ENCODE measurements at regions not wholly inside any gene's neighbourhood (a gene's known extent, or its start where the extent isn't known, plus 50 kb on each side); places are given as distances from the start of the nearest gene placed in this dataset.

DNA sequence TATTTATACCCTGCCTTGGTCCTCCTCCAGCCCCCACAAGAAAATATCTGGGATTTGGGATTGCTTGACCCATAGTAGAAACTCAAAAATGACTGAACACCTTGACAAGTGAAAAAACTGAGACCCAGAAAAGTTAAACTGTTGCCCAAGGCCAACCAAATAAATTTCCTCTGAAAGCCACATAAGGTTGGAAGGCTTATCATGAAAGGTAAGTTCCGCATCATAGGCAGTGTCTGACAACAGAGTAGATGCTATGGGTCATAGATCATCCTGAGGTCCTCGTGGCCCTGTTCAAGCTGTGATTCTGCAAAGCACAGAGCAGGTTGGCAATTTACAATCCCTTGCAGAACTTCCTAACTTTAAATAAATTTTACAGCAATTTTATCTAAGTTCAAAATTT, 140.8 kb upstream of the TSC22D2 start:
- Histone ChIP-seq H3K36me3 (no peaks in the 10 kb centered on the region), H3K27ac (no peak overlapping the region), H3K4me1 (no peaks in the 10 kb centered on the region), H3K4me3 (no peak overlapping the region), H3K27me3 (no peaks in the 10 kb centered on the region), H3K9me3 (no peaks in the 10 kb centered on the region)
- ATAC-seq (no peak), DNase-seq (no peak)
- intact Hi-C loops (cut with DNase I) = no loop called here
- TF ChIP-seq, protein P1, sequence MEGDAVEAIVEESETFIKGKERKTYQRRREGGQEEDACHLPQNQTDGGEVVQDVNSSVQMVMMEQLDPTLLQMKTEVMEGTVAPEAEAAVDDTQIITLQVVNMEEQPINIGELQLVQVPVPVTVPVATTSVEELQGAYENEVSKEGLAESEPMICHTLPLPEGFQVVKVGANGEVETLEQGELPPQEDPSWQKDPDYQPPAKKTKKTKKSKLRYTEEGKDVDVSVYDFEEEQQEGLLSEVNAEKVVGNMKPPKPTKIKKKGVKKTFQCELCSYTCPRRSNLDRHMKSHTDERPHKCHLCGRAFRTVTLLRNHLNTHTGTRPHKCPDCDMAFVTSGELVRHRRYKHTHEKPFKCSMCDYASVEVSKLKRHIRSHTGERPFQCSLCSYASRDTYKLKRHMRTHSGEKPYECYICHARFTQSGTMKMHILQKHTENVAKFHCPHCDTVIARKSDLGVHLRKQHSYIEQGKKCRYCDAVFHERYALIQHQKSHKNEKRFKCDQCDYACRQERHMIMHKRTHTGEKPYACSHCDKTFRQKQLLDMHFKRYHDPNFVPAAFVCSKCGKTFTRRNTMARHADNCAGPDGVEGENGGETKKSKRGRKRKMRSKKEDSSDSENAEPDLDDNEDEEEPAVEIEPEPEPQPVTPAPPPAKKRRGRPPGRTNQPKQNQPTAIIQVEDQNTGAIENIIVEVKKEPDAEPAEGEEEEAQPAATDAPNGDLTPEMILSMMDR (IDR thresholded peaks at IDR 0.05) = no peak
- TF ChIP-seq POLR2A (IDR thresholded peaks at IDR 0.05) = no peak
- 94 to 97% (median 96%) methylated on average over 2 of the region's 2 CpGs for WGBS, 4 donors

- no peak for TF ChIP-seq POLR2A (IDR thresholded peaks at IDR 0.05)
- TF ChIP-seq, protein P1 (IDR thresholded peaks at IDR 0.05) = no peak
- no peaks in the 10 kb centered on the region for H3K27me3 ChIP-seq
- no peak overlapping the region for H3K27ac ChIP-seq
- 45 to 53% (median 49%) methylated on average over 2 of the region's 2 CpGs for WGBS, 4 donors
- H3K4me3 ChIP-seq = no peak overlapping the region
- H3K4me1 ChIP-seq = peaks cover 0 to 2% (median 0%) of the 10 kb centered on the region in 12 donors
- H3K9me3 ChIP-seq = no peaks in the 10 kb centered on the region
- intact Hi-C loops (cut with DNase I) = no loop called here
- H3K36me3 ChIP-seq = no peaks in the 10 kb centered on the region
- ATAC-seq (no peak), DNase-seq (no peak)
Measured at GRCh38 chr3:150265305-150265704, 142.8 kb upstream of the TSC22D2 start.

DNA sequence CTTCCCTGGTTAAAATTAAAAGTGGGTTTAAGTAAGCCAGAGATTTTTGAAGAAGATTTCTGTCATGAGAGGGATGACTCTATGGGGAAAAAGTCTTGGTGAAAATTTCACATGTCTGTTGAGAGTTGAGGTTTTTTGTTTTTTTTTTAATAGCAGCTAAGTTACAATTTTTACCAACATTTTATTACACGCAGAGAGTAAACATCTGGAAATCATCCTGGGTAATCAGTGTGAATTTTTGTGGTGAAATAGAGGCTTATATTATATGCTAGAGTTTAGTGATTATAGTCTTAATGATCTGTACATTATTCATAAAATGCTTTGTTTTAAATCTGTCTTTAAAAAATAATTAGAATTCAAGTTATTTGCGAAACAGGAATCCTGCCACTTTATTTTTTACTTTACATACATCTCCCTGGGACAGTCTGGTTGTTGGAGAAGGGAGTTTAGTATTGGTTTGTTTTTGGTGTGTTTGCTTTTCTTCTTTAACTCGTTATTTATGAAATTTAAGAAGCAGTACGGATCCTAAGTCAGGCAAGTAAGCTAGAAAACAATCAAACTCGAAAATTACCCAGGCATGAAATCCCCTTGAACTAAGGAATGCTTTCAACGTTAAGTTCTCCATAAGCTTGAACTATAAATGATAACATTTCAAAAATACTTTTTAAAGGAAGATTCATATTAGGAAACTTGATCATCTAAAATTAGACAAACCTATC, 143.4 kb upstream of the TSC22D2 start:
- TF ChIP-seq, protein P1 (IDR thresholded peaks at IDR 0.05) = no peak
- TF ChIP-seq POLR2A (IDR thresholded peaks at IDR 0.05) = no peak
- WGBS, 4 donors = 73 to 80% (median 73%) methylated on average over 6 of the region's 6 CpGs
- no peak for DNase-seq
- no peak for ATAC-seq
- H3K27me3 ChIP-seq = no peaks in the 10 kb centered on the region
- intact Hi-C loops (cut with DNase I) = no loop called here
- H3K36me3 ChIP-seq = no peaks in the 10 kb centered on the region
- no peak overlapping the region for H3K27ac ChIP-seq
- no peak overlapping the region for H3K4me3 ChIP-seq
- peaks cover 0 to 3% (median 0%) of the 10 kb centered on the region in 12 donors for H3K4me1 ChIP-seq
- H3K9me3 ChIP-seq = no peaks in the 10 kb centered on the region

DNA sequence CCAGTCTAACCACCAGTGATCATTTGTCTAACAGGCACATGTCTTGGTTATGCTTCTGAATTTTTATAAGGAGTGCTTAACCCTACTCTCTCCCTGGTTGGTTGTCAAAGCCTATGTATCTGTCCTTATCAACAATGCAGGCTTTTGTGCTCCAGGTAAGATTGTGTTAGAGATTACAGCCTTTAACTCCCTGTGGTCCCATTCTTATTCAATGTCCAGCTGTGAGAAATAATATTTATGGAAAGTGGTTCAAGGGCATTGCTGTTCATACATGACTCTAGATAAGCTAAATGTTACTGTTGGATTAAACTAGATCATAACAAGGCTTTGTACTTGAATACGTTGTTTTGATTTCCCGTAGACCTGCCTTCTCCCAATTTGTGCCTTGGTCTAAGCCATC, 146.1 kb upstream of the TSC22D2 start:
- no peaks in the 10 kb centered on the region for H3K27me3 ChIP-seq
- 92 to 100% (median 97%) methylated on average over 2 of the region's 2 CpGs for WGBS, 4 donors
- no peak for ATAC-seq
- H3K36me3 ChIP-seq = no peaks in the 10 kb centered on the region
- intact Hi-C loops (cut with DNase I) = no loop called here
- H3K9me3 ChIP-seq = no peaks in the 10 kb centered on the region
- peaks cover 0 to 3% (median 0%) of the 10 kb centered on the region in 12 donors for H3K4me1 ChIP-seq
- TF ChIP-seq, protein P1 (IDR thresholded peaks at IDR 0.05) = no peak
- TF ChIP-seq POLR2A (IDR thresholded peaks at IDR 0.05) = no peak
- DNase-seq = no peak
- no peak overlapping the region for H3K27ac ChIP-seq
- no peak overlapping the region for H3K4me3 ChIP-seq
